MV-4-11 (cell line): ENCODE measurements at regions not wholly inside any gene's neighbourhood (a gene's known extent, or its start where the extent isn't known, plus 50 kb on each side); places are given as distances from the start of the nearest gene placed in this dataset.
A peak's percentile ranks its signal among the peaks of the same experiment; 100 is the strongest.
"Not testable (repeated sequence)": the region's sequence is repeated elsewhere in the genome, so short reads cannot be mapped to it uniquely, and the experiment has no call there.

Experiments used
- DNase-seq: peaks from one replicate; lab custom pipeline; 2025; lab: John Stamatoyannopoulos, UW

GRCh38 chr2:195352581-195352980, 304.4 kb upstream of the SLC39A10 start:
- peak; percentile 70 for DNase-seq

- DNase-seq: peak; percentile 71
These were observed 313.0 kb upstream of the SLC39A10 start for GRCh38 chr2:195343942-195344530.

- DNase-seq: peak; percentile 88
These were observed 313.5 kb upstream of the SLC39A10 start for GRCh38 chr2:195343540-195343939.

- DNase-seq: no peak
These were observed 315.0 kb upstream of the SLC39A10 start for GRCh38 chr2:195342061-195342460.

GRCh38 chr2:195338856-195339255, 318.2 kb upstream of the SLC39A10 start:
- DNase-seq: peak; percentile 77

GRCh38 chr2:195337597-195337996, 319.4 kb upstream of the SLC39A10 start:
- peak; percentile 73 for DNase-seq

GRCh38 chr2:195333869-195334268, 323.2 kb upstream of the SLC39A10 start:
- no peak for DNase-seq

GRCh38 chr2:195331966-195332365, 325.1 kb upstream of the SLC39A10 start:
- no peak for DNase-seq

GRCh38 chr2:195331129-195331528, 325.9 kb upstream of the SLC39A10 start:
- DNase-seq: no peak

GRCh38 chr2:195330513-195330956, 326.5 kb upstream of the SLC39A10 start:
- DNase-seq: peak; percentile 79

- DNase-seq: not testable (repeated sequence)
These were observed 327.2 kb upstream of the SLC39A10 start for GRCh38 chr2:195329784-195330183.

GRCh38 chr2:195326537-195326936, 330.5 kb upstream of the SLC39A10 start:
- no peak for DNase-seq

GRCh38 chr2:195322324-195322723, 334.7 kb upstream of the SLC39A10 start:
- DNase-seq: no peak

GRCh38 chr2:195320413-195320973, 336.5 kb upstream of the SLC39A10 start:
- DNase-seq: no peak

GRCh38 chr2:195319548-195320412, 337.2 kb upstream of the SLC39A10 start:
- DNase-seq: no peak

GRCh38 chr2:195319112-195319460, 337.9 kb upstream of the SLC39A10 start:
- DNase-seq: no peak

- peak; percentile 23 for DNase-seq
These were observed 338.4 kb upstream of the SLC39A10 start for GRCh38 chr2:195318440-195319111.

- no peak for DNase-seq
These were observed 339.5 kb upstream of the SLC39A10 start for GRCh38 chr2:195317550-195317949.

- DNase-seq: peak; percentile 38
These were observed 340.5 kb upstream of the SLC39A10 start for GRCh38 chr2:195316486-195316885.

- no peak for DNase-seq
These were observed 343.1 kb upstream of the SLC39A10 start for GRCh38 chr2:195313962-195314361.

- peak; percentile 88 for DNase-seq
These were observed 344.4 kb upstream of the SLC39A10 start for GRCh38 chr2:195312662-195313061.

- no peak for DNase-seq
These were observed 348.9 kb upstream of the SLC39A10 start for GRCh38 chr2:195308163-195308562.

GRCh38 chr2:195307751-195308150, 349.3 kb upstream of the SLC39A10 start:
- no peak for DNase-seq
